Neural cell (in vitro differentiated cells): ENCODE measurements at regions not wholly inside any gene's neighbourhood (a gene's known extent, or its start where the extent isn't known, plus 50 kb on each side); places are given as distances from the start of the nearest gene placed in this dataset.

Source experiments
- CTCF ChIP-seq: fragments of 450-650 bp; IDR thresholded peaks from 2 replicates; pipeline ENCODE4 v1.5.1; 2014; ENCODE audit warnings: antibody characterized with exemption, mild to moderate bottlenecking, moderate library complexity; ENCODE audit not compliant: poor library complexity, severe bottlenecking
- POLR2AphosphoS5 ChIP-seq: IDR thresholded peaks from 2 replicates; pipeline ENCODE4 v1.6.1; 2012

- TF ChIP-seq CTCF: no peak
- no peak for TF ChIP-seq POLR2AphosphoS5
Observed at GRCh38 chr13:99063178-99063577, 85.3 kb upstream of the DOCK9 start.
